H9 (cell line): ENCODE measurements at regions not wholly inside any gene's neighbourhood (a gene's known extent, or its start where the extent isn't known, plus 50 kb on each side); places are given as distances from the start of the nearest gene placed in this dataset.

Source experiments
- DNase-seq: peaks from one replicate; pipeline ENCODE4 v3.0.0-alpha.2; 2017
- H2AFZ ChIP-seq: one replicate; pipeline ENCODE4 v1.6.1; 2013; ENCODE audit warnings: mild to moderate bottlenecking, low read length, control low read depth, moderate library complexity
- H2AK5ac ChIP-seq: 2 replicates; pipeline ENCODE4 v1.6.1; 2013; ENCODE audit warnings: low read length, control low read depth, mixed read lengths; ENCODE audit not compliant: insufficient read length
- H2BK120ac ChIP-seq: one replicate; pipeline ENCODE4 v1.6.1; 2013; ENCODE audit warnings: low read depth, mild to moderate bottlenecking, low read length, control low read depth, inconsistent platforms; ENCODE audit not compliant: poor library complexity, severe bottlenecking
- H2BK12ac ChIP-seq: 2 replicates; pipeline ENCODE4 v1.6.1; 2013; ENCODE audit warnings: low read length, control low read depth, mixed read lengths, low read depth; ENCODE audit not compliant: insufficient read length
- H2BK15ac ChIP-seq: 2 replicates; pipeline ENCODE4 v1.6.1; 2013; ENCODE audit warnings: low read depth, low read length, control low read depth
- H2BK20ac ChIP-seq: one replicate; pipeline ENCODE4 v1.6.1; 2013; ENCODE audit warnings: low read depth, mild to moderate bottlenecking, low read length, control low read depth, inconsistent platforms; ENCODE audit not compliant: poor library complexity, severe bottlenecking
- H2BK5ac ChIP-seq: 2 replicates; pipeline ENCODE4 v1.6.1; 2013; ENCODE audit warnings: low read length, control low read depth, mixed read lengths; ENCODE audit not compliant: insufficient read length
- H3K14ac ChIP-seq: 2 replicates; pipeline ENCODE4 v1.6.1; 2013; ENCODE audit warnings: low read length, control low read depth; ENCODE audit not compliant: insufficient read depth
- H3K18ac ChIP-seq: 2 replicates; pipeline ENCODE4 v1.6.1; 2013; ENCODE audit warnings: low read depth, mild to moderate bottlenecking, mixed read lengths, low read length, control low read depth; ENCODE audit not compliant: insufficient read length
- H3K23ac ChIP-seq: 2 replicates; pipeline ENCODE4 v1.6.1; 2013; ENCODE audit warnings: low read length, control low read depth, mixed read lengths, low read depth; ENCODE audit not compliant: insufficient read length
- H3K23me2 ChIP-seq: 2 replicates; pipeline ENCODE4 v1.6.1; 2013; ENCODE audit warnings: low read depth, mild to moderate bottlenecking, mixed read lengths, low read length, control low read depth; ENCODE audit not compliant: insufficient read length, poor library complexity, severe bottlenecking
- H3K27ac ChIP-seq: 2 replicates; pipeline ENCODE4 v1.5.1; 2013; ENCODE audit warnings: low read length, control low read depth, mixed read lengths, low read depth; ENCODE audit not compliant: insufficient read length
- H3K27me3 ChIP-seq: 2 replicates; pipeline ENCODE4 v1.6.1; 2013; ENCODE audit warnings: low read length, control low read depth, inconsistent platforms; ENCODE audit not compliant: insufficient read depth
- H3K4ac ChIP-seq: 2 replicates; pipeline ENCODE4 v1.6.1; 2013; ENCODE audit warnings: low read depth, mild to moderate bottlenecking, control low read depth, inconsistent platforms, low read length, moderate library complexity
- H3K4me1 ChIP-seq: 2 replicates; pipeline ENCODE4 v1.6.1; 2013; ENCODE audit warnings: low read length, control low read depth, inconsistent platforms; ENCODE audit not compliant: insufficient read depth
- H3K4me2 ChIP-seq: 2 replicates; pipeline ENCODE4 v1.6.1; 2013; ENCODE audit warnings: low read length, control low read depth, mixed read lengths; ENCODE audit not compliant: insufficient read length, insufficient read depth
- H3K56ac ChIP-seq: 2 replicates; pipeline ENCODE4 v1.6.1; 2013; ENCODE audit warnings: low read depth, mild to moderate bottlenecking, mixed read lengths, low read length, control low read depth; ENCODE audit not compliant: insufficient read length
- H3K79me1 ChIP-seq: 2 replicates; pipeline ENCODE4 v1.6.1; 2013; ENCODE audit warnings: low read depth, mild to moderate bottlenecking, moderate library complexity, low read length, control low read depth, inconsistent platforms; ENCODE audit not compliant: insufficient read depth, poor library complexity, severe bottlenecking
- H3K79me2 ChIP-seq: 2 replicates; pipeline ENCODE4 v1.6.1; 2013; ENCODE audit warnings: low read length, control low read depth, inconsistent platforms; ENCODE audit not compliant: insufficient read depth
- H3K9ac ChIP-seq: 2 replicates; pipeline ENCODE4 v1.6.1; 2013; ENCODE audit warnings: low read length, control low read depth, mixed read lengths; ENCODE audit not compliant: insufficient read length; ENCODE audit errors: extremely low read depth
- H3K9me3 ChIP-seq: one replicate; pipeline ENCODE4 v1.6.1; 2013; ENCODE audit warnings: low read depth, low read length, inconsistent platforms; ENCODE audit not compliant: control insufficient read depth
- H3T11ph ChIP-seq: one replicate; pipeline ENCODE4 v1.6.1; 2013; ENCODE audit warnings: mild to moderate bottlenecking, low read length, control low read depth, inconsistent platforms
- H4K20me1 ChIP-seq: one replicate; pipeline ENCODE4 v1.6.1; 2013; ENCODE audit not compliant: control insufficient read depth, insufficient read length, insufficient read depth
- H4K5ac ChIP-seq: 2 replicates; pipeline ENCODE4 v1.6.1; 2013; ENCODE audit warnings: low read depth, mild to moderate bottlenecking, mixed read lengths, low read length, control low read depth; ENCODE audit not compliant: insufficient read length
- H4K8ac ChIP-seq: replicated peaks from 2 replicates; pipeline ENCODE4 v1.6.1; 2013; ENCODE audit warnings: low read length, control low read depth, mixed read lengths, low read depth; ENCODE audit not compliant: insufficient read length
- H4K91ac ChIP-seq: 2 replicates; pipeline ENCODE4 v1.6.1; 2013; ENCODE audit warnings: low read depth, mild to moderate bottlenecking, moderate library complexity, mixed read lengths, low read length, control low read depth; ENCODE audit not compliant: insufficient read length
- H3K27ac Mint-ChIP-seq, 3 experiments: 2 replicates in 2 of 3; 3 replicates in 1 of 3; pipeline ENCODE4 v1.8.0; 2020 to 2021; ENCODE audit warnings: mixed read lengths in 3 of 3, mild to moderate bottlenecking in 1 of 3, moderate library complexity in 1 of 3
- H3K27me3 Mint-ChIP-seq: 2 replicates; pipeline ENCODE4 v1.8.0; 2021; ENCODE audit warnings: low read depth, mild to moderate bottlenecking, moderate library complexity, mixed read lengths
- H3K36me3 Mint-ChIP-seq, 3 experiments: 2 replicates in 2 of 3; 3 replicates in 1 of 3; pipeline ENCODE4 v1.8.0; 2020 to 2021; ENCODE audit warnings: low read depth in 3 of 3, mixed read lengths in 3 of 3; ENCODE audit not compliant: insufficient read depth in 1 of 3
- H3K4me1 Mint-ChIP-seq, 2 experiments: 2 replicates each; pipeline ENCODE4 v1.8.0; 2020; ENCODE audit warnings: mixed read lengths in 2 of 2
- H3K4me3 Mint-ChIP-seq, 2 experiments: 2 replicates in 1 of 2; 3 replicates in 1 of 2; pipeline ENCODE4 v1.8.0; 2020 to 2021; ENCODE audit warnings: mild to moderate bottlenecking in 2 of 2, mixed read lengths in 2 of 2, moderate library complexity in 1 of 2
- H3K9me3 Mint-ChIP-seq, 2 experiments: 2 replicates in 1 of 2; 3 replicates in 1 of 2; pipeline ENCODE4 v1.8.0; 2020; ENCODE audit warnings: mild to moderate bottlenecking in 2 of 2, mixed read lengths in 2 of 2, moderate library complexity in 1 of 2
- WGBS: extraction: QIAGEN DNeasy Blood & Tissue Kit; methylation state at CpG from one replicate; pipeline ENCODE4 v1.1.7; 2013; ENCODE audit warnings: missing lambda C conversion rate, low lambda C conversion rate, mixed read lengths; ENCODE audit not compliant: insufficient read length; ENCODE audit errors: extremely low coverage; 5-methylcytosine and 5-hydroxymethylcytosine counted together
- TF ChIP-seq, protein P1 (sequence below): fragments of 200-600 bp; sonication (generic); conservative IDR thresholded peaks from 3 replicates; pipeline ENCODE4 v1.8.0; 2021; ENCODE audit warnings: antibody characterized with exemption, mild to moderate bottlenecking

DNA sequence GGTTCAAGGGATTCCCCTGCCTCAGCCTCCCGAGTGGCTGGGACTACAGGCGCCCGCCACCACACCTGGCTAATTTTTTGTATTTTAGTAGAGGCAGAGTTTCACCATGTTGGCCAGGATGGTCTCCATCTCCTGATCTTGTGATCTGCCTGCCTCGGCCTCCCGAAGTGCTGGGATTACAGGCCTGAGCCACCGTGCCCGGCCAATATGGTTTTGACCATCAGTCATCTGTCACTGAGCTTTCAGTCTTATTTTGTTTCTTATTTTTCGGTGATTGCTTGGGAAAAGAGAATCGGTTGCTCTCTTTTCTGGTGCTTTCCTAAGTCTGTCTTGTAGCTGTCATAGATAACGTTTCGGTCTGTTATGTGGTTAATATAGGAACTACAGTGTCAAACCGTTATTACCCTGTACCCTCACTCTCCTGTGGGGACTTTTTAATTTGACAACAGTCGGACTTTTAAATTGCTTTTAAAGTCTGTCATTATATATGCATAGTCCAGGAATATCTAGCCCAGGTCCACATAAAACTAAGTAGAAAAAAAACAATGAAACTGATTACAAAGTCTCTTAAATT, 453.4 kb downstream of the KCNJ18 start:
- Mint-ChIP-seq H3K4me3 (no peak overlapping the region), H3K36me3 (peaks cover 0 to 13% (median 4%) of the 10 kb centered on the region in 3 experiments; a peak in 4 of 7 replicates), H3K27ac (no peak overlapping the region), H3K9me3 (peaks cover 30 to 38% of the 10 kb centered on the region in 2 experiments), H3K27me3 (no peaks in the 10 kb centered on the region), H3K4me1 (no peaks in the 10 kb centered on the region)
- H3K79me2 ChIP-seq, result no peaks in the 10 kb centered on the region
- no peaks in the 10 kb centered on the region for H3K79me1 ChIP-seq
- H3K18ac ChIP-seq, result no peak overlapping the region
- H4K91ac ChIP-seq, result no peak overlapping the region
- DNase-seq, result no peak
- H3K27ac ChIP-seq, result no peak overlapping the region
- no peak overlapping the region for H4K8ac ChIP-seq
- H3K23ac ChIP-seq, result no peak overlapping the region
- no peaks in the 10 kb centered on the region for H3K23me2 ChIP-seq
- no peaks in the 10 kb centered on the region for H3K4me1 ChIP-seq
- no peaks in the 10 kb centered on the region for H3K27me3 ChIP-seq
- H3K4ac ChIP-seq, result no peak overlapping the region
- no peak overlapping the region for H3T11ph ChIP-seq
- H4K5ac ChIP-seq, result no peak overlapping the region
- H2BK12ac ChIP-seq, result no peak overlapping the region
- WGBS, result no CpG with 5 or more reads among the region's 13 CpGs
- no peak overlapping the region for H3K9ac ChIP-seq
- H3K9me3 ChIP-seq, result peaks cover 63% of the 10 kb centered on the region
- H2BK15ac ChIP-seq, result no peak overlapping the region
- H2BK20ac ChIP-seq, result no peak overlapping the region
- no peaks in the 10 kb centered on the region for H4K20me1 ChIP-seq
- H2BK120ac ChIP-seq, result no peak overlapping the region
- H2AK5ac ChIP-seq, result no peak overlapping the region
- TF ChIP-seq, protein P1, sequence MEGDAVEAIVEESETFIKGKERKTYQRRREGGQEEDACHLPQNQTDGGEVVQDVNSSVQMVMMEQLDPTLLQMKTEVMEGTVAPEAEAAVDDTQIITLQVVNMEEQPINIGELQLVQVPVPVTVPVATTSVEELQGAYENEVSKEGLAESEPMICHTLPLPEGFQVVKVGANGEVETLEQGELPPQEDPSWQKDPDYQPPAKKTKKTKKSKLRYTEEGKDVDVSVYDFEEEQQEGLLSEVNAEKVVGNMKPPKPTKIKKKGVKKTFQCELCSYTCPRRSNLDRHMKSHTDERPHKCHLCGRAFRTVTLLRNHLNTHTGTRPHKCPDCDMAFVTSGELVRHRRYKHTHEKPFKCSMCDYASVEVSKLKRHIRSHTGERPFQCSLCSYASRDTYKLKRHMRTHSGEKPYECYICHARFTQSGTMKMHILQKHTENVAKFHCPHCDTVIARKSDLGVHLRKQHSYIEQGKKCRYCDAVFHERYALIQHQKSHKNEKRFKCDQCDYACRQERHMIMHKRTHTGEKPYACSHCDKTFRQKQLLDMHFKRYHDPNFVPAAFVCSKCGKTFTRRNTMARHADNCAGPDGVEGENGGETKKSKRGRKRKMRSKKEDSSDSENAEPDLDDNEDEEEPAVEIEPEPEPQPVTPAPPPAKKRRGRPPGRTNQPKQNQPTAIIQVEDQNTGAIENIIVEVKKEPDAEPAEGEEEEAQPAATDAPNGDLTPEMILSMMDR, result no peak
- H2BK5ac ChIP-seq, result no peak overlapping the region
- H3K4me2 ChIP-seq, result no peak overlapping the region
- H2AFZ ChIP-seq, result no peak overlapping the region
- H3K56ac ChIP-seq, result no peak overlapping the region
- no peak overlapping the region for H3K14ac ChIP-seq
